Neuronal stem cell (in vitro differentiated cells): ENCODE measurements at regions not wholly inside any gene's neighbourhood (a gene's known extent, or its start where the extent isn't known, plus 50 kb on each side); places are given as distances from the start of the nearest gene placed in this dataset.

Source experiments
- DNase-seq: peaks from one replicate; pipeline ENCODE4 v3.0.0-alpha.2; 2013; ENCODE audit warnings: low spot score
- H2AFZ ChIP-seq: one replicate; pipeline ENCODE4 v1.6.1; 2013; ENCODE audit warnings: mild to moderate bottlenecking, low read length, inconsistent platforms
- H2AK5ac ChIP-seq: 2 replicates; pipeline ENCODE4 v1.6.1; 2013; ENCODE audit warnings: low read depth, mild to moderate bottlenecking, inconsistent platforms, low read length, moderate library complexity, mixed read lengths
- H2BK120ac ChIP-seq: 2 replicates; pipeline ENCODE4 v1.6.1; 2013; ENCODE audit warnings: low read depth, mild to moderate bottlenecking, inconsistent platforms, low read length, moderate library complexity, mixed read lengths
- H2BK12ac ChIP-seq: one replicate; pipeline ENCODE4 v1.6.1; 2013; ENCODE audit warnings: low read length, inconsistent platforms
- H2BK15ac ChIP-seq: 2 replicates; pipeline ENCODE4 v1.6.1; 2013; ENCODE audit warnings: mild to moderate bottlenecking, low read length, inconsistent platforms, mixed read lengths
- H2BK5ac ChIP-seq: one replicate; pipeline ENCODE4 v1.6.1; 2013; ENCODE audit warnings: inconsistent platforms, mild to moderate bottlenecking, low read length, moderate library complexity
- H3K14ac ChIP-seq: one replicate; pipeline ENCODE4 v1.6.1; 2013; ENCODE audit warnings: low read length, inconsistent platforms
- H3K18ac ChIP-seq: 2 replicates; pipeline ENCODE4 v1.6.1; 2013; ENCODE audit warnings: low read length, inconsistent platforms
- H3K23ac ChIP-seq: 2 replicates; pipeline ENCODE4 v1.6.1; 2013; ENCODE audit warnings: low read depth, mild to moderate bottlenecking, mixed read lengths, low read length, inconsistent platforms; ENCODE audit not compliant: poor library complexity
- H3K27ac ChIP-seq: replicated peaks from 3 replicates; pipeline ENCODE4 v1.5.1; 2013; ENCODE audit warnings: low read length, inconsistent platforms
- H3K27me3 ChIP-seq, 3 experiments: 2 replicates each; pipeline ENCODE4 v1.6.1; 2013; ENCODE audit warnings: low read length in 3 of 3, mild to moderate bottlenecking in 2 of 3, inconsistent platforms in 1 of 3, low read depth in 1 of 3, mixed read lengths in 1 of 3, moderate library complexity in 1 of 3; ENCODE audit not compliant: control insufficient read depth in 3 of 3, insufficient read depth in 3 of 3
- H3K36me3 ChIP-seq, 2 donors: replicated peaks in 1 of 2; 2 replicates each; pipeline ENCODE4 v1.6.1; 2013; ENCODE audit warnings: low read length in 2 of 2; ENCODE audit not compliant: control insufficient read depth in 2 of 2, insufficient read depth in 2 of 2
- H3K4ac ChIP-seq: 2 replicates; pipeline ENCODE4 v1.6.1; 2013; ENCODE audit warnings: inconsistent platforms, mild to moderate bottlenecking, low read length, moderate library complexity
- H3K4me1 ChIP-seq, 2 donors: 1 replicate in 1 of 2; 2 replicates in 1 of 2; pipeline ENCODE4 v1.6.1; 2013; ENCODE audit warnings: low read length in 2 of 2, low read depth in 1 of 2; ENCODE audit not compliant: control insufficient read depth in 2 of 2, insufficient read depth in 1 of 2
- H3K4me2 ChIP-seq: one replicate; pipeline ENCODE4 v1.6.1; 2013; ENCODE audit warnings: mild to moderate bottlenecking, low read length, inconsistent platforms; ENCODE audit not compliant: insufficient read depth, poor library complexity, severe bottlenecking
- H3K4me3 ChIP-seq, 2 donors: 2 replicates each; pipeline ENCODE4 v1.5.1; 2013; ENCODE audit warnings: low read length in 2 of 2, mild to moderate bottlenecking in 2 of 2, inconsistent platforms in 1 of 2, moderate library complexity in 1 of 2
- H3K79me1 ChIP-seq: one replicate; pipeline ENCODE4 v1.6.1; 2013; ENCODE audit warnings: low read depth, mild to moderate bottlenecking, inconsistent platforms, low read length, moderate library complexity
- H3K9ac ChIP-seq: one replicate; pipeline ENCODE4 v1.6.1; 2013; ENCODE audit warnings: mild to moderate bottlenecking, low read depth, low read length, inconsistent platforms; ENCODE audit not compliant: poor library complexity
- H3K9me3 ChIP-seq, 2 donors: replicated peaks in 1 of 2; 2 replicates each; pipeline versions ENCODE3 to v1.6.1; 2013; ENCODE audit warnings: low read length in 2 of 2, mild to moderate bottlenecking in 2 of 2, inconsistent platforms in 1 of 2, low read depth in 1 of 2, mixed read lengths in 1 of 2, moderate library complexity in 1 of 2; ENCODE audit not compliant: control insufficient read depth in 2 of 2, insufficient read depth in 1 of 2
- H4K8ac ChIP-seq: one replicate; pipeline ENCODE4 v1.6.1; 2013; ENCODE audit warnings: low read depth, mild to moderate bottlenecking, inconsistent platforms, low read length, moderate library complexity
- H4K91ac ChIP-seq: one replicate; pipeline ENCODE4 v1.6.1; 2013; ENCODE audit warnings: low read length, low read depth, mild to moderate bottlenecking, inconsistent platforms; ENCODE audit not compliant: poor library complexity
- WGBS, 2 donors: extraction: QIAGEN DNeasy Blood & Tissue Kit; methylation state at CpG; one replicate each; pipeline ENCODE4 v1.1.7; 2013; ENCODE audit warnings: missing lambda C conversion rate in 2 of 2, mixed read lengths in 1 of 2; ENCODE audit not compliant: insufficient read length in 2 of 2, insufficient replicate concordance in 1 of 2; ENCODE audit errors: extremely low coverage in 2 of 2; 5-methylcytosine and 5-hydroxymethylcytosine counted together

- Histone ChIP-seq H4K8ac (peak overlapping the region; percentile 70), H3K27me3 (no peaks in the 10 kb centered on the region), H3K9ac (no peak overlapping the region), H2BK12ac (peak overlapping the region; percentile 82), H4K91ac (peak overlapping the region; percentile 73), H2BK5ac (no peak overlapping the region), H2AK5ac (peak overlapping the region; percentile 93), H3K79me1 (no peaks in the 10 kb centered on the region), H2AFZ (no peak overlapping the region), H2BK15ac (peak overlapping the region; percentile 79), H2BK120ac (no peak overlapping the region), H3K18ac (peak overlapping the region; percentile 83), H3K4me1 (peaks cover 0 to 13% of the 10 kb centered on the region in 2 donors), H3K14ac (peak overlapping the region; percentile 75), H3K36me3 (no peaks in the 10 kb centered on the region), H3K4me2 (no peak overlapping the region), H3K27ac (no peak overlapping the region), H3K4ac (no peak overlapping the region), H3K4me3 (no peak overlapping the region), H3K23ac (no peak overlapping the region), H3K9me3 (no peaks in the 10 kb centered on the region)
- WGBS, 2 donors, result no CpG with 5 or more reads among the region's 30 CpGs
- no peak for DNase-seq
These were observed 275.3 kb downstream of the EIPR1 start for GRCh38 chr2:3102081-3102921.

DNA sequence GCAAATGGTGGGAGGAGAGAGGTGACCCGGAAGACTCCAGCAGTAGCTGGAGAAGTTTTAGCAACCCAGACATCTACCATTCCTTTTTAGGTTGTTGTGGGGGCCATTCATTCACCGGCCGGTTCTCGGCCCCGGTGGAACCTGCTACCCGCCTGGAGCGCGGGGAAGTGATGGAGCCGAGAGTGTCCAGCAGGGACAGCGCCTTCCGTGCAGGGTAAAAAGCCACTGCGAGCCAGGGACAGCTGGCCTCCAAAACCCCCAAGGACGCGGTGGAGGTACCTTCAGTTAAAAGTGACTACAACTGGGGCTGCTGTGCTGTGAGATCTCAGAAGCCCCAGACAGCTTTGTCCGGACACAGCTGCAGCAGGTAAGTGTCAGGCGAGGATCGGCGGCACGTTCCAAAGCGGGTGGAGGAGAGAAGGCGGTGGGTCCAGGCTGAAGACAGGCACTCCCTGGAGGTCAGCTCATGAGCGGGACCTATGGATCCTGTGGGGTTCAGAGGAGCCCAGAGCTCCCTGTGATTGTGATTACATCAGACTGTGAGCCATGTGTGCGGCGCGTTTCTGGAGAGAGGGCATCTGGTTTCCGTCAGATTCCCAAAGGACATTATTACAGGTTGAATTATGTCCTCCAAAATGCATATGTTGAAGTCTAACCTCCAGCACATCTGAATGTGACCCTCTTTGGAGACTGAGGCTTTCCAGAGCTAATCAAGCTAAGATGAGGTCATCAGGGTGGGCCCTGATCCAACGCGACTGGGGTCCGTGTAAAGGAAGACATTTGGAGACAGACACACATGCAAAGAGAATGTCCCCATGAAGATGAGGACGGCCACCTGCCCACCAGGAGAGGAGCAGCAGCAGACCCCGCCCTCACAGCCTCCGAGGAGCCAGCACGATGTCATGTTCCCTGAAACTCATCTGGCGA, 276.3 kb downstream of the EIPR1 start:
- Histone ChIP-seq H3K4me2 (no peak overlapping the region), H3K18ac (no peak overlapping the region), H3K27me3 (no peaks in the 10 kb centered on the region), H3K79me1 (no peaks in the 10 kb centered on the region), H2AFZ (no peak overlapping the region), H3K23ac (no peak overlapping the region), H3K36me3 (no peaks in the 10 kb centered on the region), H3K27ac (no peak overlapping the region), H2AK5ac (peak overlapping the region; percentile 30), H2BK5ac (no peak overlapping the region), H3K9me3 (no peaks in the 10 kb centered on the region), H3K14ac (no peak overlapping the region), H3K4ac (no peak overlapping the region), H2BK120ac (no peak overlapping the region), H2BK15ac (no peak overlapping the region), H3K4me3 (no peak overlapping the region), H3K4me1 (peaks cover 0 to 13% of the 10 kb centered on the region in 2 donors), H3K9ac (no peak overlapping the region), H4K91ac (no peak overlapping the region), H4K8ac (no peak overlapping the region), H2BK12ac (no peak overlapping the region)
- DNase-seq, result no peak
- no CpG with 5 or more reads among the region's 34 CpGs for WGBS, 2 donors

DNA sequence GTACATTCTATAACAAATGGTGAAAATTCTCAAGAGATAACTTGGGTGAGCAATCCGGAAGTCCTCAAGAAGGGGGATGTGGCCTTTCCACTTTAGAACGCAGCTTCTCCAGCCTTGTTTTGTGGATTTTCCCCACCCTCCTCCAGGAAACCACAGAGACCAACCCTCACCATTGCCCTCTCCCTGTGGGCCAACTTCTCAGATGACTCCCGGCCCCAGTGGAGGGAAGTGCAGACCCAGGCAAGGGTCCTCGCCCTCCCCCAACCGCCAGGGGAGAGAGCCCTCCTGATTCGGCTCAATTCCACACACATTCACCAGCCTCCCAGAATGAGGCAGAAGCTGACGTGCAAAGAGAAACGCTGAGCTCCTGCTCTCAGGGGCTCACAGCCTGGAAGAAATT, 277.2 kb downstream of the EIPR1 start:
- Histone ChIP-seq H3K9ac (no peak overlapping the region), H3K14ac (no peak overlapping the region), H3K36me3 (no peaks in the 10 kb centered on the region), H3K27ac (no peak overlapping the region), H4K91ac (no peak overlapping the region), H2BK5ac (no peak overlapping the region), H3K4me1 (peaks cover 0 to 10% of the 10 kb centered on the region in 2 donors), H3K18ac (no peak overlapping the region), H3K23ac (no peak overlapping the region), H4K8ac (no peak overlapping the region), H3K9me3 (no peaks in the 10 kb centered on the region), H3K4me3 (no peak overlapping the region), H2BK15ac (no peak overlapping the region), H2AK5ac (no peak overlapping the region), H3K79me1 (no peaks in the 10 kb centered on the region), H2BK12ac (no peak overlapping the region), H2AFZ (no peak overlapping the region), H3K4ac (no peak overlapping the region), H2BK120ac (no peak overlapping the region), H3K4me2 (no peak overlapping the region), H3K27me3 (no peaks in the 10 kb centered on the region)
- no CpG with 5 or more reads among the region's 8 CpGs for WGBS, 2 donors
- no peak for DNase-seq

- no peak overlapping the region for H3K4me3 ChIP-seq
- no peak overlapping the region for H2BK5ac ChIP-seq
- no peaks in the 10 kb centered on the region for H3K36me3 ChIP-seq
- no peak for DNase-seq
- no peak overlapping the region for H2AFZ ChIP-seq
- H3K4me1 ChIP-seq, result peaks cover 0 to 11% of the 10 kb centered on the region in 2 donors
- no peak overlapping the region for H3K23ac ChIP-seq
- no peak overlapping the region for H3K14ac ChIP-seq
- WGBS, 2 donors, result no CpG with 5 or more reads among the region's 12 CpGs
- no peak overlapping the region for H4K91ac ChIP-seq
- no peaks in the 10 kb centered on the region for H3K9me3 ChIP-seq
- H2BK15ac ChIP-seq, result no peak overlapping the region
- H3K18ac ChIP-seq, result no peak overlapping the region
- no peak overlapping the region for H4K8ac ChIP-seq
- no peak overlapping the region for H2BK120ac ChIP-seq
- H3K27me3 ChIP-seq, result no peaks in the 10 kb centered on the region
- no peak overlapping the region for H3K4me2 ChIP-seq
- no peak overlapping the region for H3K4ac ChIP-seq
- no peak overlapping the region for H2AK5ac ChIP-seq
- H3K79me1 ChIP-seq, result no peaks in the 10 kb centered on the region
- H3K9ac ChIP-seq, result no peak overlapping the region
- no peak overlapping the region for H2BK12ac ChIP-seq
- H3K27ac ChIP-seq, result no peak overlapping the region
These were observed 277.8 kb downstream of the EIPR1 start for GRCh38 chr2:3099860-3100234.
